HG03280 (cell line): ENCODE measurements at regions not wholly inside any gene's neighbourhood (a gene's known extent, or its start where the extent isn't known, plus 50 kb on each side); places are given as distances from the start of the nearest gene placed in this dataset.

Experiments
- ATAC-seq: cut with Tn5 transposase; IDR thresholded peaks from one replicate; pipeline ENCODE4 v1.9.1; 2021; ENCODE audit warnings: mild to moderate bottlenecking, moderate library complexity; ENCODE audit not compliant: unreplicated experiment

DNA sequence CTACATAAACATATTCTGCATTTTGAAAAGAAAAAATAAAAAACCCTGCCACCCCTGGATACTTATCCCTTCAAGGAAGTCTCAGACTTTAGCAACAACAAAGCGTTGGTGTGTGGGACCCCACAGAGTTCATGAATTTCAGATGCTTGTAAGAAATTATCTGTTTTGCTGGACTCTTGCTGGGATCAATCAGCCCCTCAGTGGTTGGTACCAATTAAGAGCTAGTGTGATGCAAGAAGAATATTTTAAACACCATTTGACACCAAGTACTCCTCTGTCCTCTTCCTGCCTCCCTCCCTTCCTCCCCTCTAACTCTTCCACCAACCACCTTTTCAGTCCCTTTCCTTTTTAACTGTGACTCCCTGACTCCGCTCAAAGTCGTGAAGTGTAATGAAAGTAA lies 51.5 kb downstream of the SST start:
- ATAC-seq, result no peak

DNA sequence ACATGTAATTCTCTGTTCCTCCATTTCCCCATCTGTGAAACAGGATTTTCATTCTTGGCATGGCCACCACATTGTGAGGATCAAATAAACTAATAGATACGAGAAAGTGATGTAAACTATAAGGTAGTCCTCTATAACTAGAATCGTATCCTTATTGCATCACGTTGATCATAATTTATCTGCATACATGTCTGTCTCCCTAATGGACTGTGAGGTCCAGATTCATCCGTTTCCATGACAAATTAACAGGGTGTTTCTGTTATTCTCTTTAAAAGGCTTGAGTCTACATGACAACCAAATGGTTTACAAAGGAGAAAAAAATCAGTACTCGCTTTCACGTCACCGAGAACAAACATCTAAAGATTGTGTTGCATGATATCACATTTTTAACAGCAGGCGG lies 53.0 kb downstream of the SST start:
- ATAC-seq, result no peak

DNA sequence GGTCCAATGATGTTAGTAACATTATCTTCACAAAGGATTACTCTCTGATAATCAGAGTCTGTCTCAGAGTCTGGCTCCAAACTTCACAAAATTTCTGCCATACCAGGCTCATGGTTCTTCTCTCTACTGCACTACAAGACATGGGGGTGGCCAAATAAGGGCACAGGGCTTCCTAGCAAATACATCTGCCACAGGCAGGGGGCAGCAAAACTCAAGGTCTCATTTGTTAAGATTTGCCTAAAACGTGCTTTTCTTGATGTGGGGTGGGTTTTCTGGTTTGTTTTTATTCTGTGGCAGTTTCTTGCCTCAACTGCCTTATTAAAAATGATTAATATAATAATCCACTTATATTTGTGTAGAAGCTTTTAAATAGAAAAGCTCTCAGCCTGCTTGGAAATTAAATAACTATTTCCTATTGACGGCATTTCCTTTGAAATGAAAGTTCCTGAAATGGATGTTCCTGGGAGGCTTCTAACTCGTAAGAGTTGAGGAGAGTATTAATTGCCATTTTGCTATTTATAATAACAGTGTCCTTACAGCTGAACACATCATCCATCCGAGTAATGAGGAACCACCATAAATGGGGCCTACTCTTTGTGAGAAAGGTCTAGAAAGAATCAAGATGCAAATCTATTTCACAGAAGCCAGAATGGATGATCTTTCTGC lies 53.8 kb downstream of the SST start:
- ATAC-seq, result peak; percentile 83

DNA sequence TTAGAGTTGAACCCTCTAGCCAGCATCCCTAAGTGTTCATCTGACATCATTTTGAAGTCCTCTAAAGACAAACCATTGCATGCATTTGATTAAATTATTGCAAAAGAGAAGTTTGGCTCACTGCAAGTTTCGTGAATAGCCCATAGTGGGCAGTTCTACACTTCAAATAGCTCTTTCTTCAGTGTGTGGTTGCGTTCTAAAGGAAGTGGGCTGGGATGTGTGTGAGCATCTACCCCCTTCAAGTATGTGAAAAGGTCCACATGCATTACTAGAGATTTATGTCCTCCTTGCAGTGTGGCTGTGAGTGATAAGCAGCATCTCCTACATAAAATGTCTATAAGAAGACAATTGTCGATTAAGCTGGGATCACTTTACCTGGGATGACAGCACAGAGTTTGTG lies 54.6 kb downstream of the SST start:
- no peak for ATAC-seq

DNA sequence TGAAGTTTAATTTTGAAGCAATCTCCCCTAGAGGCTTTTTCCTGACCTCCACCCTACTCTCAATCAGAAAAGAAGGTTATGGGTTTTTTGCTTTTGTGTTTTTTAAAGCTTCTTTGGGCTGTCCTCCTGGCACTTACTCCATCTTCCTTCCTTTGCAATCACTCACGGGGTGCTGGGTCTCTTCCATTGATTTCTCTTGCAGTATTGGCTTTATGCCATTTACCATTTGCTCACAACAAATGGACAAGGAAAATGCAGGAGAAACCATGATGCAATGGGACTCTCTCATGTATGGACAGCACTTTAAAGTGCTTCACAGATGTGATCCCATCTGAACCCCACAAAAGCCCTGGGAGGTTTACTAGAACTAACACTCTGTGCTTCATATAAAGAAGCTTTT lies 57.5 kb downstream of the SST start:
- ATAC-seq, result no peak

DNA sequence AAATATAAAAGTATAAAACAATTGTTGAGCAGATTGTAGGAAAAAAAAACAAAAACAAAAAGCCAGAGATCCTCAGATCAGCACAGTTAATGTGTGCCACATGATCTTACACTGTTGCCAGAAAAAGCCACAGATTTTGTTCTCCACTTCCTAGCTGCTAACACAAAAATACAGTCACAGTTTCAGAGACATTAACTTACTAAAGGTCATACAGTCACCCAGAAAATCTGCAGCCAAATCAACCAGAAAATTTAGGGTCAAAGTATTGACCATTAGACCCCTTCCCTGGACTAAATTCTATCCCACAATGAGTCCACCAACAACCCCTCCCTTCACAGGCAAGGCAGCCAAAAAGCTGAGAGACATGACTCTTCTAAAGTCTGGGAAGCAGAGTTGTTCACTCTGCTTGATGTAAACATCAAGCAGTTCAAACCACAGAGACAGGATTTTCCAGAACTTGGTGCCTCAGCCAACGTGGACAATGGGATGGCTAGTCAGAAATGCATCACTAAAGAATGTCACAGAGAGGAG lies 59.1 kb downstream of the SST start:
- ATAC-seq, result no peak

DNA sequence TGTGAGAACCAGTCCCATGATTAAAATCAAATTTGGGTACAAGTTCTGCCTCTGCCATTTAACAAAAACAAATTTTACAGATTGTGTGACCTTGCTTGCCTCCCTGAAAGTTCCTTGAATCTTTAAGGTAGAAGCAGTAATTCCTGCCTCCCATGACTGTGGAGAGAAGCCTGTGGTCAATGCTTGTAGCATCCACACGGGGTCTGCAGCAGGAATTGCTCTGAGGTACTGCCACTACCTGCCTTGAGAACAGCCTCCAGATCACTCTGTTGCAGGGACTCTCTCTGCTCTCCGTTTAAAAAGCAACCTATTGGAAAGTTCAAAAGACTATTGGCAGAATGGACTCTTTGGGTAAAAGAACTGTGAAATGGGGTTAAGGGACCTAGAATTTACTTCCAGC lies 75.9 kb downstream of the SST start:
- ATAC-seq, result no peak

DNA sequence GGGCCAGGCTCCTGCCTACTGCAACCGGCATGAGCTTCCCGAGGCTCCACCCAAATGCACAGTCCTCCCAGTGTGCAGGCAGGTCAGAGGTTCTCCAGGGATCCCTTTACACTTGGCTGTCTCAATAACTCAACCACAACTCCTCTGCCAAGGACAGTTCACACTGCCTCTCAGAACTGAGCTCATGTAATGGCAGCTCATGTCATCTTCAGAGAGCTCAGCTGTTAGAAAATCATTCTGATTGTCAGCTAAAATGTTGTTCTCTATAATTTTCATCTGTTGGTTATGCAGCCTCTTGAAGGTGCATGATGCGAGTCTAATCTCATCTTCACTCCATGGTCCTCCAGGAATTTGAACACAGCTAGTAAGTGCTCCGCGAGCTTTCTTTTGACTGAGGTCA lies 76.7 kb downstream of the SST start:
- no peak for ATAC-seq

DNA sequence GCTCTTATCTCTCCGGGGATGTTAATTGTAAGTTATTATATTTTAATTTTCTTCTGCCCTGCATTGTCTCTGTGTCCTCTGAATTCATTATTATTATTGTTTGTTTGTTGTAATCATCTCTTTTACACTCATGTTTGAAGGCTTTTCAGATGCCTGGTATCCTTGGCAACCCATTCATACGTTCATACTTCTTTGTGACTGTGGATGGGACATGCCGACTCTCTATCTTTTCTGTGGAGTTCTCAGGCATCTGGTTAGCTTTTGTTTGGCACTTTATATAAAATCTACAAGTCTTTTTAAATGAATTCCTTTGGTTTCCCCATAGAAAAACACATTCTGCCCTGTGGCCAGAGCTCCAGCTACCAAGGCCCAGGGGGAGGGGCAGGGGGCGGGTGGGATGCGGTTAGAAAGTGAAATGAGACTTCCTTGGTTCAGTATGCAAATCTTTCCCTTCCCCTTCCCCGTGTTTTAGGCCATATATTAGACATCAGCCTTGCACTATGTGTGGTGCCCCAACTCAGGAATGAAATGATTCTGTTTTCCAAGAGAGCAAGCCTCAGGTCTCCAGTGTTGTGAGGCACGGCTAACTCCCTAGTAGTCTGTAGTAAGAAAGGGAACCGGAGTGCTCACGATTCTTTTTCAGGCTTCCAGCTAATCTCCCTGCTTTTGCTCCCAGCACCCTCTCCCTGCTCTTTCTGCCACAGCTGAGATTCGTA lies 79.2 kb downstream of the SST start:
- ATAC-seq, result no peak

DNA sequence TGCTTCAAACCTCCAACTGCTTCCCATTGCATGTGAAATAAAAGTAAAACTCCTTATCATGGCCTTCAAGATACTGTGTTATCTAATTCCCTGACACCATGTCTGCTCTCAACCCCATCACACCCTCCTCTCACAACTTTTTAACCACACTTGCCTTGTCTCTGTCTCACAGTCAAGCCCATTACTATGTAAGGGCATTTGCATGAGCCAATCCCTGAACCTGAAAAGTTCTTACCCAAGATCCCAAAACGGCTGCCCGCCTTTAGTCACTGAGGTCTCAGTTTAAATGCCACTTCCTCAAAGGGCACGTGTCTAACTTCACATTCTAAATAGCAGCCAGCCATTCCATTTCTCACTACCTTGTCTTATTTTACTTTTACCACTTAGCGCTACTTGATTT lies 83.1 kb downstream of the SST start:
- no peak for ATAC-seq

DNA sequence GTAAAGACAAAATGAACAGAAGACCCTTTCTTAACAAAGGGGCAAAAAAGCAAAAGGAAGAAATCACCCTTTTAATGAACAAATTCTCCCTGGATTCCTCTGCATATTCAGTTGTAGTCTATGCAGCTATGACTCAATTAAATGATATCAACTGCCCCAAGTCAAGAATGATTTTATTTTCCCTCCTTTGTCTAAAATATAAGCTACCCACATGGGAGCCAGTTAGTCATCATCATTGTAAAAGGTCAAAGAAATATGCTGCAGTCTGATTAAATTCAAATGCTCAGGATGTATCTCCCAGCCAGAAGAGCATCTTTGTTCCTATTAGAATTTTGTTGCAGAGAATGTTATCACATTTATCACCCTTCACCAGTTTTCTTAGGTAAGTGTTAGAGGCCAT lies 84.0 kb downstream of the SST start:
- ATAC-seq, result no peak

DNA sequence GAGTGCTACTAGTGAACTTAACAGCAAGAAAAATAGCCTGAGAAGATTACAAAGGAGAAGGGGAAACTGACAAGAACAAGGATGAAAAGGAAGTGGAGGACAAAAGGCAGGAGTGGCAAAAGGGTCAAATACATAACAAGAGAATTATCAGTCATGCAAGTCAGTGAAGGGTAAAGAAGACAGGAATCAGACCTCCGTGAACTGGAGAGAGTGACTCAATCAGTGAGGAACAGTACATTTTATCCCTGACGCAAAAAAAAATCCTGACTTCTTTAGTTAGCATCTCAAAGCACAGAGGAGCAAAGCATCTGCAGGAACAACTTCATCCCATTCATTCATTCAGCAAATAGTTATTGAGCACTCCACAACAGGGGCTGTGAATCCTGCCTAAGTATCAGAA lies 97.8 kb downstream of the SST start:
- ATAC-seq, result no peak

DNA sequence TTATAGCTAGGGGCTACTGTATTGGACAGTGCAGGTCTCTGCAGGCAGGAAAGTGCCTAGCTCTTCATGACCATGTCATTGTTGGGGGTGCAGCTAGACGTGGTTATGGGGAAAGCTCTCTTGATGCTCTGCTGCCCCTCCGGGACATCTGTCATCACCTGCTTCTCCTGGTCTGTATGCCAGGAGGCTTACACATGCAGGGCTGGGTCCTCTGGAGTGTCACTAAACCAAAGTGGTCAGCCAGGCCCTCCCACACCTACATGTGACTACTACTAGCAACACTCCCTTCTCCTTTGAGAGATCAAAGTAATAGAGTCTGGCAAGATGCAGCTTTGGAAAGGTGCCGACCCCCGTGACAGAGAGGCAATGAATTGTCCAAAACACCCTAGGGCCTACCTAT lies 98.5 kb downstream of the SST start:
- no peak for ATAC-seq

DNA sequence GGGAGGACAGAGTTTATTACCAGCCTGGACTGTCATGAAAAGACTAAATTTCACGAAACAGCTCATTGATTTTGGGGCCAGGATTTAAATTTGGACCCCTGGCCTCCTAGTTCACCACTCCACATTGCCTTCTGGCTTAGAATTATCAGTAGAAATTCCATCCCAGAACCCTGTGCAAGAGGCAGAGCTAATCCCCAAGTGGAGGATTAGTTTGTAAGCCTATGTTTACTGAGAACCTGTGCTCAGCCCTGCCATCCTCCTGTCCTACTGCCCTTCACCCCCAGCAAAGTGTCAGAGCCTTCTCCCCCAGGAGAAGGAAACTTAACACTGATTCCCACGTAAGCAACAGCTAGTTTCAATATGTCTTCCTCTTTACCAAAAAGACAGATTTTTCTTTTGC lies 99.4 kb downstream of the SST start:
- no peak for ATAC-seq

DNA sequence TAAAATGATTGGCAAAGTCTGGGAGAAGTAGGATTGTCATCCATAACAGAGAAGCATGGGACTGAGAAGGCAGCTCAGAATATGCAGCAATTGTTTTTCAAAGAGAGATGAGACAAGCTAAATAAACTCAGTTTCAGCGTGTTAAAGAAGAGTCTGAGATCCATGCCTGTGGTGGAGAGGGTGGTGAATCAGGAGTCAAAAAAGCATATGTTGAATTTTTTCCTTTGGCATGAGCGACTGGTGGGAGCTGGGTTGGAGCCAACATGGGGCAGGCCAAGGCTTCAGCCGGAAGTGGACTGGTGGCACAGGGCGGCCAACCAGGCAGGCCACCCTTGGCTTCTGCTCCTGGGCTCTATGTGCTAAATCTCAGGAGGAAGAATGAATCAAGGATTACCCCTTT lies 102.0 kb downstream of the SST start:
- ATAC-seq, result no peak

DNA sequence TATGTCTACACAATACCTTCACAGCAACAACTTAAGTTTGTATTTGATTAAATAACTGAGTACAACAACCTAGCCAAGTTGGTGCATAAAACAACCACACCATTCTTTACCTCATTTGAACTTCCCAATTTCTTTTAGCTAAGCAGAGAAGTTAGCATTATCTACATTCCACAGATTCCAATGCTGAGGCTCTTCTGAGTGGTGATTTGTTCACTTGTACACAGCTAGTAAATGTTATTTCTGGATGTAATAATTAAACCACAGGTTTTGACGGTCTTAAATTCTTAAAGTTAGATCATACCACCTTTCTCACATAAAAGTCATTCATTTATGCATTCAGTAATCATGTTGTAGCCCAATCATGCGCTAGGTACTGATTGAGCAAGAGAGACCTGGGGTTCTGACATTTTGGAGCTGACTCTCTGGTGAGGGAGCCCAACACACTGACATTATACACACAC lies 102.5 kb downstream of the SST start:
- ATAC-seq, result no peak

DNA sequence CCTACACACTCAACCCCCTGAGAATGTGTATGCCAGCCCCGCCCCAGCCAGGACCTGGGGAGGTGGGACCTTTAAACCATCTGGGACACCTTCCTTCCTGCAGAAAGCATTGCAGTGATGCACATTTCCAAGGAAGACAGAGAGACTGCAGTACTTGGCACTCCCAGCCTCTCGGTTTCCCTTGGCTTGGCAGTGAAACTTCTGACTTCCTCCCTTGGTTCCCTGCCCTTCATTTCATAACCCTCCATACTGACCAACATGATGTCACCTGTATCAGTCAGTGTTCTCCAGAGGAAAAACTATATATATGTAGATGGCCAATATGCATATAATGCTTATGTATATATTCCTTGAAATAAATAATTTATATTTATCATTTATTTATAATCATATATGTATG lies 103.2 kb downstream of the SST start:
- no peak for ATAC-seq

DNA sequence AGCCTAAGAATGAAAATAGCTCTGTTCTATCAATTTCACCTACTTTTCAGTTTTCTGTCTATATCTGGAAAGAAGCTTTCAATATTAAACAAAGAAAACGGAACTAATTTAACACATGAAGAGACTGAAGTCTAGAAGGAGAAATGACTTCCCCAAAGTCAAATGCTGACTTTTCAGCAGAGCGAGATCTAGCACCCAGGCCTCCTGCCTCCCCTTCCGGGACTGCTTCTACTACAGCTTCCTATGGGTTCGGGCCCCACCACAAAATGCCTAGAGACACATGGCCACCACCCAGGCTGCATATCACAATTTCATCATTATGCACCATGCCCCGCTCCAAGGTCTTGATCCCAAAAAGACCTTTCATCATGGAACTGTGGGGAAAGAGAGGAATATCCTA lies 104.5 kb downstream of the SST start:
- ATAC-seq, result no peak

DNA sequence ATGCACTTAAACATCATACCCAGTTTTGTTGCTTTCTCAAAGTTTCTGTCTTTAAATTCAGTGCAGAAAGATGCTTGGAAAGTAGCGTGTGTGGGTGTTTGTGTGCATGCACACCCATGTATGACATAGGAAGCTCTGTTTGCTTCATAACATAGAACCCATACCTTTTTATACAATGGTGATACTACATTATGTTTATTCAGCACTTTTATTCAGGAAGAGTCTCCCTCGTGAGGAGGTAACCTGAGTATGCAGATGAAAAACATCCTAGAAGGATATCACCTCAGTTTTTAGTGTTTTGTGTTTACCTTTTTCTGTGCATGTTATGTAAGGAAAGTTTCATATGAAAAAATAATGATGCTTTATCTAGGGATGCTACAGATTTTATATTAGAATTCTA lies 111.2 kb downstream of the SST start:
- no peak for ATAC-seq

DNA sequence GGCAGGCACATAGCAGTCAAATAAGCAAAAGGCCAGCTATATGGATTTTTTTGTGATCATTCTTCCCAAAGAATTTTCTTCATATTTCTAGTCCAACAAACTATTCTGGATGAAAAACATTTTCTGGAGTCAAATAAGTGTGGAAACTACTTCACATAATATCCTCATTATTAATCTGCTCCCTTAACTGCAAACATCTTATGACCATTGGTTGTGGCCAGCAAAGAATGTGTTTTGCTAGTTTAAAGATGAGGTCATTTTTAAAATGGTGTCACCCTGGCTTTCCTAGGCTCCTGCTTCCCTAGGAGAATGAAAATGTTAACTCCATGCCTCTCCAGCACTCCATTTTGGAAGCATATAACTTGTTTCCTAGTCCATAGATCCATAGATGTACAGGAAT lies 118.8 kb downstream of the SST start:
- ATAC-seq, result no peak

DNA sequence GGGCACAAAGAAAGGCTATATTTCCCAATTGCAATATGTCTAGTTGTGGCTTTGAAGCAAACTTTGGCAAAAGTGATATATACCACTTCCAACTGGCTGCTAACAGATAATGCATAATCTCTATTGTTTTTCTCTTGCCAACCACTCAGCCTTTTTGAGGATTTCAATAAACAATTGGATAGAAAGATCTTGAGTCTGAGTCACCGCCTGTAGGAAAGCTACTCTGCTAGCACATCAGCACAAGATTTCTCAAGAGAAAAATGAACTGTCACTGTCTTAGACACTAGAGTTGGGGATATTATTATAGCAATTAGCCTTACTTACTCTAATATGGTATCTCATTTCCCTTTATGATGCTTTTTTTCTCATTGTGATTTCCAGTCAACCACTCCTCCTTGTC lies 119.7 kb downstream of the SST start:
- no peak for ATAC-seq

DNA sequence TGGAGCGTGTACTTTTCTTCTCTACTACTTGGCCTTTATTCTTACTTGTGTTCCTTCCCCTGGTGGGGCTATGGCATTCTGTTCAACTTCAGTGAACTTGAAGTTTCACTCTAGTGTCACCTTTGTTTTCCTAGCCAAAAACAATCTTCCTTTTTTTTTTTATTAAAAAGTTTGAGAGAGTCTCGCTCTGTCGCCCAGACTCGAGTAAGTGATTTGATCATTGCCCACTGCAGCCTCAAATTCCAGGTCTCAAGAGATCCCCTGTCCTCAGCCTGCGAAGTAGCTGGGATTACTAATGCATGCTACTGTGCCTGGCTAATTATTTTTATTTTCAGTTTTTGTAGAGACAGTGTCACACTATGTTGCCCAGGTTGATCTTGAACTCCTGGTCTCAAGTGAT lies 124.8 kb downstream of the SST start:
- no peak for ATAC-seq

DNA sequence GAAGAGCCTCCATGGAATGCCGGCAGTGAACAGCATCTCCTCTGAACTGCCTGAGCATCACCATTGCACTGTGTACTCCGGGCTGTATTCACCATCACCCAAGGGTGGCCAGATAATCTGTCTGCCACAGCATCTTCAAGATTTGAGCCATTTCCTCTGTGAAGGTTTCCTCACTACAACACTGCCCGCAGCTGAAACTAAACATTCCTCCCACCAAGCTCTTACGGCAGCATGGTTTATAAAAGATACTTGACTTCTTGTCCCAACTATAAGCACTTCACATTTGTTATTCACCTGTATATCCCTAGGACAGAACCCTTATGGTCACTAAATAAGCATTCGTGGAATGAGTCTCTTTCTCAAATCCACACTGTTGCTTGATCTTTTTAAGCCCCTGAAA lies 125.9 kb downstream of the SST start:
- no peak for ATAC-seq
